ENCODE measurements at regions not wholly inside any gene's neighbourhood (a gene's known extent, or its start where the extent isn't known, plus 50 kb on each side); places are given as distances from the start of the nearest gene placed in this dataset.

DNA sequence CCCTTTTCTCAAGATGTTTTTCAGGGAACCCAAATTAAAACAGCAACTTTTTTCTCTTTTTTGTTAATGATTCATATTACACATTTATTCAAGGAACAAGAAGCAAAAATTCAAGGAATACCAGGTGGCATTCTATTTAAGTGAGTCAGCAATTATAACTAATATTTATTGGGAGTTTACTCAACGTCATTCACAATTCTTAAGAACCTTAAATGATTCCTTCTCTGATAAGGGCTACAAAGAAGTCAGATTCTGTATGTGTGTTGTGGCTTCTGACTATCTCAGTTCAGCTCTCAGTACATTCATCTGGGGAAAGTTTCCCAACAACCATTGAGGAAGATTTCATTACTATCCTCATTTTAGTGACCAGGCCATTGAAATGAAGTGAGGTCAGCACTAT is 470.7 kb upstream of the AKR1E2 start:
- Histone ChIP-seq H3K27me3 (ENCODE audit: control insufficient read depth, insufficient read depth, low read length) (peaks cover 2% of the 10 kb centered on the region), H3K27ac (ENCODE audit: low read length) (no peak overlapping the region), H3K36me3 (ENCODE audit: control insufficient read depth, insufficient read depth, low read length) (no peaks in the 10 kb centered on the region), H3K4me3 (ENCODE audit: low read length) (no peak overlapping the region), H3K4me1 (ENCODE audit: control insufficient read depth, insufficient read depth, low read length) (no peaks in the 10 kb centered on the region), H3K9me3 (ENCODE audit: control insufficient read depth, insufficient read depth, low read length) (no peaks in the 10 kb centered on the region)
- no peak for TF ChIP-seq CTCF (IDR thresholded peaks at IDR 0.05)
- Mint-ChIP-seq H3K36me3 (no peaks in the 10 kb centered on the region), H3K27ac (no peak overlapping the region), H3K9me3 (no peaks in the 10 kb centered on the region), H3K4me3 (no peak overlapping the region), H3K27me3 (ENCODE audit: low read depth in 2 of 2) (peaks cover 8 to 41% of the 10 kb centered on the region in 2 donors), H3K4me1 (peaks cover 0 to 5% of the 10 kb centered on the region in 2 donors)
- DNase-seq (no peak), ATAC-seq (no peak)
- intact Hi-C loops (cut with micrococcal nuclease), result no loop called here
- no CpG with 5 or more reads among the region's 1 CpG for WGBS (ENCODE audit: insufficient coverage)

DNA sequence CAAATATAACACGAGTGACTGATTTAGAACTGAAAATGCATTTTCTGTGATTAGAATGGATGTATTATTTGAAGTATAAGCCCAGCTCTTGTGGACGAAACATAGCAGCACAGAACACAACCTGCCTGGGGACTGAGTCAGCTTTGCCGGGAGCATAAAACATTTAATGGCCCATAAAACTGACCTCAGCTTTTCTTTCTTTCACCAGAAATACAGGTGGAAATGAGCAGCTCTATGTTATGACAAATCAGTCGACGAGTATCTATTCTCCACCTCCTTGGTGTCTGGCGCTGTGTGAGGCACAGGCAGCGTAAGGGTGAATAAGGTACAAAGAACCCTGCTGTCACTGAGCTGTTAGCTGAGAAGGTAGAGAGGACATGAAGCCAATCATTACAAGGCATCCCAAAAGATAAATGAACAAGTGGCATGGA is 471.6 kb upstream of the AKR1E2 start:
- Mint-ChIP-seq H3K4me3 (no peak overlapping the region), H3K27me3 (ENCODE audit: low read depth in 2 of 2) (peaks cover 10 to 32% of the 10 kb centered on the region in 2 donors), H3K4me1 (peaks cover 0 to 5% of the 10 kb centered on the region in 2 donors), H3K36me3 (no peaks in the 10 kb centered on the region), H3K27ac (no peak overlapping the region), H3K9me3 (no peaks in the 10 kb centered on the region)
- no peak overlapping the region for H3K27ac ChIP-seq (ENCODE audit: low read length)
- ATAC-seq (no peak), DNase-seq (no peak)
- 88% methylated on average over 7 of the region's 7 CpGs for WGBS (ENCODE audit: insufficient coverage)
- no peaks in the 10 kb centered on the region for H3K36me3 ChIP-seq (ENCODE audit: control insufficient read depth, insufficient read depth, low read length)
- H3K27me3 ChIP-seq (ENCODE audit: control insufficient read depth, insufficient read depth, low read length), result no peaks in the 10 kb centered on the region
- no peaks in the 10 kb centered on the region for H3K4me1 ChIP-seq (ENCODE audit: control insufficient read depth, insufficient read depth, low read length)
- TF ChIP-seq CTCF (IDR thresholded peaks at IDR 0.05), result no peak
- intact Hi-C loops (cut with micrococcal nuclease), result no loop called here
- H3K4me3 ChIP-seq (ENCODE audit: low read length), result no peak overlapping the region
- no peaks in the 10 kb centered on the region for H3K9me3 ChIP-seq (ENCODE audit: control insufficient read depth, insufficient read depth, low read length)

GRCh38 chr10:4353964-4354363 is 472.0 kb upstream of the AKR1E2 start:
- no peak for TF ChIP-seq CTCF (IDR thresholded peaks at IDR 0.05)
- Histone ChIP-seq H3K4me1 (ENCODE audit: control insufficient read depth, insufficient read depth, low read length) (no peaks in the 10 kb centered on the region), H3K36me3 (ENCODE audit: control insufficient read depth, insufficient read depth, low read length) (no peaks in the 10 kb centered on the region), H3K27me3 (ENCODE audit: control insufficient read depth, insufficient read depth, low read length) (no peaks in the 10 kb centered on the region), H3K4me3 (ENCODE audit: low read length) (no peak overlapping the region), H3K27ac (ENCODE audit: low read length) (no peak overlapping the region), H3K9me3 (ENCODE audit: control insufficient read depth, insufficient read depth, low read length) (no peaks in the 10 kb centered on the region)
- DNase-seq (no peak), ATAC-seq (no peak)
- H3K9me3 Mint-ChIP-seq, result no peaks in the 10 kb centered on the region
- H3K4me1 Mint-ChIP-seq, result peaks cover 0 to 5% of the 10 kb centered on the region in 2 donors
- H3K4me3 Mint-ChIP-seq, result no peak overlapping the region
- no peaks in the 10 kb centered on the region for H3K36me3 Mint-ChIP-seq
- intact Hi-C loops (cut with micrococcal nuclease), result no loop called here
- H3K27me3 Mint-ChIP-seq (ENCODE audit: low read depth in 2 of 2), result peaks cover 10 to 32% of the 10 kb centered on the region in 2 donors
- H3K27ac Mint-ChIP-seq, result no peak overlapping the region
- 0% methylated on average over 1 of the region's 1 CpG for whole genome bisulfite sequencing (ENCODE audit: insufficient coverage)

GRCh38 chr10:4353059-4353655 is 472.9 kb upstream of the AKR1E2 start:
- Histone ChIP-seq H3K27ac (ENCODE audit: low read length) (no peak overlapping the region), H3K27me3 (ENCODE audit: control insufficient read depth, insufficient read depth, low read length) (no peaks in the 10 kb centered on the region), H3K4me1 (ENCODE audit: control insufficient read depth, insufficient read depth, low read length) (no peaks in the 10 kb centered on the region), H3K4me3 (ENCODE audit: low read length) (no peak overlapping the region), H3K36me3 (ENCODE audit: control insufficient read depth, insufficient read depth, low read length) (no peaks in the 10 kb centered on the region), H3K9me3 (ENCODE audit: control insufficient read depth, insufficient read depth, low read length) (no peaks in the 10 kb centered on the region)
- peaks cover 0 to 5% of the 10 kb centered on the region in 2 donors for H3K4me1 Mint-ChIP-seq
- intact Hi-C loops (cut with micrococcal nuclease), result no loop called here
- no peaks in the 10 kb centered on the region for H3K9me3 Mint-ChIP-seq
- DNase-seq, result no peak
- no peak overlapping the region for H3K27ac Mint-ChIP-seq
- no peaks in the 10 kb centered on the region for H3K36me3 Mint-ChIP-seq
- H3K4me3 Mint-ChIP-seq, result no peak overlapping the region
- ATAC-seq, result no peak
- TF ChIP-seq CTCF (IDR thresholded peaks at IDR 0.05), result no peak
- H3K27me3 Mint-ChIP-seq (ENCODE audit: low read depth in 2 of 2), result peaks cover 6 to 32% of the 10 kb centered on the region in 2 donors
- WGBS (ENCODE audit: insufficient coverage), result 97% methylated on average over 7 of the region's 11 CpGs

Measured in natural killer cell (primary cell).